Stimulated activated CD8-positive, alpha-beta memory T cell treated with anti-CD3 and anti-CD28 coated beads, Interleukin-15, amount 100 ng/mL, for 4 hours (primary cell): ENCODE measurements at regions not wholly inside any gene's neighbourhood (a gene's known extent, or its start where the extent isn't known, plus 50 kb on each side); places are given as distances from the start of the nearest gene placed in this dataset.

Experiments
- DNase-seq, 2 donors: peaks; one replicate each; pipeline ENCODE4 v3.0.0-alpha.2; 2020; ENCODE audit warnings: low read depth in 2 of 2

- DNase-seq = no peak
Measured at GRCh38 chr5:39811381-39811780, 386.6 kb upstream of the DAB2 start.

DNA sequence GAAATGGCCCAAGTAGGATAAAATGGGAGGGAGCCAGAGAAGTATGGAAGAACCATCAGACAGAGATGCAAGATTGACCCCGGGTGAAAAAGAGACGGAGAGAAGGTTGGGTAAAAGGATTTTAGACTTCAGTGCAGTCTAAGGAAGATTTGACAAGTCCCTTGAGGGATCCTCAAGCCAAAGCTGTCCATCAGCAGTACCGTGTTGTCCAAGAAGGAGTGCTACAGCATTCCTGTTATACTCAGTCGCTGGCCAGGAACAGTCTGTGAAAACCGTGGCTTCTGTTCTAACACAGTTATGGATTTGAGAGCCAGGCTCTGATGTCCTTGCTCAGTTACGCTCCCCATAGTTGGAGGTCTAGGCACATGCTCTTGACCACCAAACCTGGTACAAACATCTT, 383.9 kb upstream of the DAB2 start:
- no peak for DNase-seq

DNA sequence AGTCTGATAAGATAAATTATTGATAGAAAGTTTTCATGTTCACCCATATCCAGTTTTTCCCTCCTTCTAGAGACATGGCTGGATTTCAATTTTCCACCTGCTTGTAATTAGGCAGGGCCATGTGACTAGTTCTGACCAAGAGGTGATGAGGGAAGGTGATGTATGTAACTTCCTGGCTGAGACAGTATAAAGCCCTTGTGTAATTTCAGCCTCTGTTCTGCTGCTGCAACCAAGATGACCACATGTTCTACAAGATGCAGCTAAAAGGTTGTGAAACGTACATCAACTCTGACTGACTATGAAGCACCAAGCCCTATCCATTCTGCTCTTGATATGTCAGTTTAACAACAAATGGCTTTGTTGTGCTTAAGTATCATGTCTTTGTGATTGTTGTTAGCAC, 376.5 kb upstream of the DAB2 start:
- DNase-seq = no peak

DNA sequence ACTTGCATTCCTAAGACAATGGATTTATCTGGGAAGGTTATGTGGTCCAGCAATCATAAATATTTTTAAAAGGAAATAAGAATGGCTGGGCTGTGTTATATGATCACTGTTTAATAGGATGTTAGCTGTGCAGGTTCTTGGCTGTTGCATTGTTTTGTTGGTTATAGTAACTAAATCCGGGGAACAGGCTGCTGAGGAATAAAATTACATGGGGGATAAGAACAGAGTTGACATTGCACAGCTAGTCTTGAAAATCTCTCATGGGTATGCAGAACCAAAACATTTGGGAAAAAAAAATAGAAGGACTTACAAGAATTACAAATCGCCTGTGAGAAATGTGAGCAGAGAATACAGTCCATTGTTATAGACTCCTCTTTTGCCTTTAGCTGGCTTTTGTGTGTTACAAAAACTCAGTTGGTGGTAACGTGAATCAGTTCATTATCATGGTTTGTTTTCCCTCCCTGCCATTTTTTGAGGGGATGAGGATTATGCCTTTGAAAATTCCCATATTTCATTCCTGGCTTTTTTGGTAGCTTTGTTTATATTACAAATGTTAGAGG, 375.3 kb upstream of the DAB2 start:
- DNase-seq = no peak

GRCh38 chr5:39799242-39799641, 374.5 kb upstream of the DAB2 start:
- DNase-seq = no peak

DNA sequence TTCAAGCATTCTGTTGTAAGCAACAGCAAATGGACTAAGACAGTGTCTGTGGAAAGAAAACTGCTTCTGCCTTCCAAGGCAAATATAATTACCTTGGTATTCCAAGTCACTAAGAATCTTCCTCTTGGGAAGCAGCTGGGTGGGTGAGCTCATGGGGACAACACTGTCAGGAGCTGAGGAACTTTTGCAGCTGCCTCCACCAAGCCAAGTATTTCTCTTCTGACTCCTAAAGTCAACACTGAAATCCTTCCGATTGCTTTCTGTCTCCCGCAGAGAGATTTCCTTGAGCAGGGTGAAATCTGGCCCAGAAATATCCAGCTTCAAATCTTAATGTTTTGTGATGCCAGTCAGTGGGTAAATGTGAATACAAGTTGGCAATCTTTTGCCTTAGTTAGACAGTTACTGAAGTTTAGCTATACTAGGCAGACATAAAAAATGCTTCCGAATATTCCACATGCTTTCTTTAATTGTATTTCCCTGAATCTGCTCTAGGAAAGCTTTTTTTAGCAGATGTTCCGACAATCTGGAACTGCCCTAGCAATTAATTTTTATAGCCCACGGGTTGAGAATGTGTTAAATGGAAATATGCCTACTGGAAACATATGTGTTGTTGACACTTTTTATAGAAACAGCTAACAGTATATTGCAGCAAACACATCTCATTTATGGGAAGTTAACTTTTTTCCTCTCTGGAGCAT, 369.9 kb upstream of the DAB2 start:
- no peak for DNase-seq

DNA sequence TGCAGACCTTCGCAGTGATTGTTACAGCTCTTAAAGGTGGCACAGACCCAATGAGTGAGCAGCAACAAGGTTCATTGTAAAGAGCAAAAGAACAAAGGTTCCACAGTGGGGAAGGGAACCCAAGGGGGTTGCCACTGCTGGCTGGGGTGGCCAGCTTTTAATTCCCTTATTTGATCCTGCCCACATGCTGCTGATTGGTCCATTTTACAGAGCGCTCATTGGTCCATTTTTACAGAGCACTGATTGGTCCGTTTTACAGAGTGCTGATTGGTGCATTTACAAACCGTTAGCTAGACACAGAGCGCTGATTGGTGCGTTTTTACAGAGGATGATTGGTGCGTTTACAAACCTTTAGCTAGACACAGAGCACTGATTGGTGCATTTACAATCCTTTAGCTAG, 360.6 kb upstream of the DAB2 start:
- no peak for DNase-seq

DNA sequence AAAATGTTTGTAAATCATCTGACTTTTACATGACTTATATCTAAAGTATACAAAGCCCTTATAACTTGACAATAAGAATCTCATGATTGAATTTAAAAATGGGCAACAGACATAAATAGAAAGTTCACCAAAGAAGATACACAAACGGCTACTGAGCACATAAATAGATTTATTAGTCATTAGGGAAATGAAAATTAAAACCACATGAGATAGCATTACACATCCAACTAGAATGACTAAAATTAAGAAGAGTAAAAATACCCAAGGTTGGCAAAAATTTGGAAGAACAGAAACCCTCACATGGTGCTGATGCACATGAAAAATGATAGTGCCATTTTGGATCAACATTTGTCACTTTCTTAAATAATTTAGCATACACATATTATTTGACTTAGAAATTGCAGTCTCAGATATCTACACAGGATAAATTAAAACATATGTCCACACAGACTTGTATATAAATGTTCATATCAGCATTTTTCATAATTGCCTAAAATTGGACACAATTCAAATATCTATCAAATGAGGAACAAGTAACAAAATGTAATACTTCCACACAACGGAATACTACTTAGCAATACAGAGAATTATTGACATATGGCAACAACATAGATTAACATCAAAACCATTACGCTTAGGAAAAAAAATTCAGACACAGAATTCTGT, 359.1 kb upstream of the DAB2 start:
- DNase-seq = no peak

- DNase-seq = no peak
Measured at GRCh38 chr5:39780347-39780746, 355.6 kb upstream of the DAB2 start.

DNA sequence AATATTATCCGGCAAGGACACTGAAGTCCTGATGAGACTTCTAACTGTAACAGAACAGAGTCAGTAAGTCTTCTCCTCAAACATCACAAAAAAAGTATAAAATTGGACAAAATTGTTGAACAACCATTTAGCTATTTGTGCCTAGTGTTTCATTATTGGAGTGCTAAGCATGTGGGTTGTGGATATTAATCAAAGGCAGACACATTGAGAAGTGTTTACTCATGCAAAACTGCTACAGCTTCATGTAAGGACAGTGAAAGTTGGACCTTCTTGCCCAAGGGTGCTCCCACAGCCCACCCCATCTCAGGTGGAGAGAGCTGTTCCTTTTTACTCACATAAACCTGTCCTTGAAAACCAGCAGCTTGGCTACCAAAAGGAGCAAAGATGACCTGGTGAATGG, 355.1 kb upstream of the DAB2 start:
- no peak for DNase-seq

- DNase-seq = no peak
Measured at GRCh38 chr5:39775797-39776365, 351.1 kb upstream of the DAB2 start.

DNA sequence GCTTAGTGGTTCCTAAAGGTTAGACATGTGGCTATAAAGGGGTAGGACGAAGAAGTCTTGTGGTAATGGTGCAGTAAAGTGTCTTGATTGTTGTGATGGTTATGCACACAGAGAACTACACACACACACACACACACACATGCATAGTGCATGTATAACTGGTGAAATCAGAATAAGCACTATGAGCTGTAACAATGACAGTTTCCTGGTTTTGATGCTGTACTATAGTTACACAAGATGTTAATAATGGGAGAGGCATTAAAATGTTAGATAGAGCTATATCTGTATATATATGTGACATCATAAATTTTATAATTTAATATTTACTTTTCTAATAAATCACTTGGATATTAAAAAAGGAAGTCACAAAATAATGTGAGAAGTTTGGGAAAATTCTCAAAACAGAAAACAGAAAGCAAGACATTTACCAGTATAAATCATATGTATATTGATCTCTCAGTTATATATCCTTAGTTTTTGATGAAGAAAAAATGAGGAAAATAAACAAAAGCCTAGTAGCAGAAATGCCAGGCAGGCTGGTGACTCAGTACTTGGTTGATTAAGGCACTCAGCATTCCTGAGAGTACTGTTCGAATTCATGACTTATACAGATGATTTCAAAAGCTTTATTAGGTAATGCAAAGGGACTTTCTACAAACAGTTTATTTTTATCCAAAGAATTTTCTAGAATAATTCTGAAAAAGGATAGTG, 350.5 kb upstream of the DAB2 start:
- DNase-seq = no peak

DNA sequence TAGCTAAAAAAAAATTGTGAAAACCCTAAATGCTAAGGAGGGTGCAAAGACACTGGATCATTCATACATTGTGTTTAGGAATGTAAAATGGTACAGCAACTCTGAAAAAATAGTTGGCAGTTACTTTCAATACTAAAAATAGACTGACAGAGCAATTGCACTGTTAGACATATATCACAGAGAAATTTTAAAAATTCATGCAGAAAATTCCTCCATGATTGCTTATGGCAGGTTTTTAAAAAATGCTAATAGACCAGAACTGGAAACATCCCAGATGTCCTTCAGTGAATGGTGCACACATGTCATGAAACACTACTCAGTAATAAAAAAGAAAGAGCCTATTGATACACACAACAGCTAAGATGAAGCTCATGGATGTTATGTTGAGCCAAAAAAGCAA, 349.8 kb upstream of the DAB2 start:
- no peak for DNase-seq

- no peak for DNase-seq
Measured at GRCh38 chr5:39772307-39772706, 347.5 kb upstream of the DAB2 start.

- DNase-seq = no peak
Measured at GRCh38 chr5:39767916-39768315, 343.1 kb upstream of the DAB2 start.

DNA sequence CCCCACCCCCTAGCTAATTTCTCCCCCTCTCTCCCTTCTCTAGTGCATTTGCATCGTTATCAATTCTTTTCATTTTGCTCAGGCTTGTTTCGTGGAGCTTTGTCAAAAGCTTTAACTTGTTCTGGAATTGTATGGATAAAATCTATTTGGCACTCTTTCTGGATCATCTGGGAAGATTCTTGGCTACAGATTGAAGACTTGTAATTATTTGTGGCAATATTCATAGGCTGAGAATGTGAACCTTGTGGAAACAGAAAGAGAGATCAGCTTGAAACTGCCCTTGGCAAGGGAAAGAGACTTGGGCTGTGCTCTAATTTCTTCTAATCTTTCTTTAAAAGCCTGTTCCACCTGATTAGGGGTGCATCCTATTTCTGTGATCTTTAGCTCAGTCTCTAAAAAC, 340.6 kb upstream of the DAB2 start:
- DNase-seq = no peak

DNA sequence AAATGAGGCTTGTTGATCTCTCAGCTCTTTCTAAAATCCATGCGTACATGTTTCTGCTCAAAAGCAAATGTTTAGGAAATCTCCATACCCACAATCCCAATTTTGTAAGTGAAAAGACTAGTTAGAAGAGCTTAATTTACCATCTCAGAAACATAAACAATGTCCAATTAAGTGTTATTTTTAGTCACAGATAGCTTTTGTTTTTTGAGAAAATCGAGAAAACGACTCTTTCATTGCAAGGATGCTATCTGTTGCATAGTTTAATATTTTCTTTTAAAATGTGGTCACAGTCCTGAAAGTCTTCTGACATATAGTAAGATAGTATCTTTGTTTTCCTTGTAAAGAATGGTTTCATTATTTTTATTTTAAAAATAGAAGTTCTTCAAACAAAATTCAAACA, 338.0 kb upstream of the DAB2 start:
- no peak for DNase-seq

- DNase-seq = no peak
Measured at GRCh38 chr5:39761199-39761950, 336.6 kb upstream of the DAB2 start.

- DNase-seq = no peak
Measured at GRCh38 chr5:39760385-39761198, 335.8 kb upstream of the DAB2 start.

GRCh38 chr5:39759701-39760100, 334.9 kb upstream of the DAB2 start:
- DNase-seq = no peak

GRCh38 chr5:39758426-39758825, 333.6 kb upstream of the DAB2 start:
- DNase-seq = no peak
